AG04450 (cell line): ENCODE measurements at regions not wholly inside any gene's neighbourhood (a gene's known extent, or its start where the extent isn't known, plus 50 kb on each side); places are given as distances from the start of the nearest gene placed in this dataset.

Experiments used
- CTCF ChIA-PET: fragments of 300-600, 350-600 bp; formaldehyde crosslinking; extraction: SDS; loops from one replicate; lab custom pipeline; 2022; ENCODE audit warnings: antibody characterized with exemption, inconsistent platforms; lab: Charles Lee
- POLR2A ChIA-PET: fragments of 350-600 bp; formaldehyde crosslinking; extraction: SDS; loops from one replicate; lab custom pipeline; 2021; ENCODE audit warnings: antibody characterized with exemption, inconsistent platforms; lab: Yijun Ruan, JAX
- DNase-seq: peaks from one replicate; pipeline ENCODE4 v3.0.0-alpha.2; 2011; ENCODE audit warnings: low read depth, low spot score
- H3K27ac ChIP-seq: one replicate; pipeline ENCODE4 v1.5.1; 2012; ENCODE audit warnings: low read depth, low read length, control low read depth
- H3K27me3 ChIP-seq: one replicate; pipeline ENCODE4 v1.6.0; 2012; ENCODE audit warnings: low read length; ENCODE audit not compliant: control insufficient read depth, insufficient read depth
- H3K4me3 ChIP-seq: 2 replicates; pipeline ENCODE4 v1.5.1; 2011; ENCODE audit warnings: mild to moderate bottlenecking, low read depth, low read length, control low read depth
- H3K9me3 ChIP-seq: 2 replicates; pipeline ENCODE4 v1.5.1; 2012; ENCODE audit warnings: low read length; ENCODE audit not compliant: control insufficient read depth, insufficient read depth
- CTCF ChIP-seq: IDR thresholded peaks from 2 replicates; pipeline ENCODE4 v1.5.1; 2011; ENCODE audit warnings: low read depth, low read length, control low read depth, inconsistent platforms

GRCh38 chr6:14047151-14047740, 70.3 kb upstream of the CD83 start:
- H3K27me3 ChIP-seq: no peaks in the 10 kb centered on the region
- no peak overlapping the region for H3K4me3 ChIP-seq

GRCh38 chr6:14048837-14049236, 68.7 kb upstream of the CD83 start:
- H3K4me3 ChIP-seq: no peak overlapping the region
- H3K9me3 ChIP-seq: no peaks in the 10 kb centered on the region
- CTCF ChIA-PET: interaction anchor here (6.2 to 7.1 kb wide), 2 partner anchors 17 to 139 kb away, joined by 81 to 130 read pairs; no protein-coding TSS in a partner anchor
- H3K27me3 ChIP-seq: no peaks in the 10 kb centered on the region
- DNase-seq: no peak
- TF ChIP-seq CTCF: no peak
- H3K27ac ChIP-seq: no peak overlapping the region
- POLR2A ChIA-PET: no interaction called here

More at GRCh38 chr6:14047151-14047740, 70.3 kb upstream of the CD83 start:
- CTCF ChIA-PET: interaction anchor here (0.7 to 7.1 kb wide), 18 partner anchors 8 to 252 kb away, joined by 3 to 130 read pairs (median 8); partner anchors contain the start of gene RNF182
- H3K9me3 ChIP-seq: no peaks in the 10 kb centered on the region
- POLR2A ChIA-PET: no interaction called here
- H3K27ac ChIP-seq: no peak overlapping the region
- DNase-seq: no peak
- TF ChIP-seq CTCF: no peak

GRCh38 chr6:14051355-14051754, 66.2 kb upstream of the CD83 start:
- CTCF ChIA-PET: interaction anchor here (2.2 to 2.6 kb wide), 2 partner anchors 15 to 143 kb away, joined by 12 to 13 read pairs; no protein-coding TSS in a partner anchor
- H3K4me3 ChIP-seq: no peak overlapping the region
- TF ChIP-seq CTCF: no peak
- H3K27ac ChIP-seq: no peak overlapping the region
- no peaks in the 10 kb centered on the region for H3K9me3 ChIP-seq
- no peaks in the 10 kb centered on the region for H3K27me3 ChIP-seq
- no peak for DNase-seq
- POLR2A ChIA-PET: no interaction called here

GRCh38 chr6:14053811-14054210, 63.8 kb upstream of the CD83 start:
- DNase-seq: no peak
- ChIA-PET CTCF (interaction anchor here (0.8 to 1.5 kb wide), 3 partner anchors 13 to 259 kb away, joined by 4 to 8 read pairs (median 4); no protein-coding TSS in a partner anchor), POLR2A (no interaction called here)
- Histone ChIP-seq H3K9me3 (no peaks in the 10 kb centered on the region), H3K27me3 (no peaks in the 10 kb centered on the region), H3K4me3 (no peak overlapping the region), H3K27ac (no peak overlapping the region)
- no peak for TF ChIP-seq CTCF

GRCh38 chr6:14055541-14055940, 62.0 kb upstream of the CD83 start:
- Histone ChIP-seq H3K9me3 (no peaks in the 10 kb centered on the region), H3K27me3 (no peaks in the 10 kb centered on the region), H3K4me3 (no peak overlapping the region), H3K27ac (no peak overlapping the region)
- no peak for DNase-seq
- TF ChIP-seq CTCF: no peak
- ChIA-PET POLR2A (no interaction called here), CTCF (interaction anchor here (0.8 to 1.9 kb wide), 3 partner anchors 10 to 261 kb away, joined by 3 to 9 read pairs (median 4); no protein-coding TSS in a partner anchor)
